ENCODE measurements at regions not wholly inside any gene's neighbourhood (a gene's known extent, or its start where the extent isn't known, plus 50 kb on each side); places are given as distances from the start of the nearest gene placed in this dataset.

- ChIA-PET CTCF (no interaction called here), POLR2A (no interaction called here)
- H3K4me1 ChIP-seq (ENCODE audit: control insufficient read depth, insufficient read depth, low read length) = no peaks in the 10 kb centered on the region
- H3K9me3 ChIP-seq (ENCODE audit: control insufficient read depth, insufficient read depth, low read depth, low read length) = no peaks in the 10 kb centered on the region
- H3K27ac ChIP-seq (ENCODE audit: extremely low read depth, low read depth, low read length) = no peak overlapping the region
- no peak overlapping the region for H3K4me3 ChIP-seq (ENCODE audit: low read depth, low read length)
- TF ChIP-seq ZNF654 (tag by site-specific recombination; IDR thresholded peaks at IDR 0.05; ENCODE audit: low read depth) = peak; percentile 9; the same call in 1 of the 2 replicates
- TF ChIP-seq ZBTB8A (tag by site-specific recombination; IDR thresholded peaks at IDR 0.05) = no peak
- TF ChIP-seq ZNF24 (tag by site-specific recombination; IDR thresholded peaks at IDR 0.05) = no peak
- no peaks in the 10 kb centered on the region for H3K36me3 ChIP-seq (ENCODE audit: control insufficient read depth in 2 of 2, insufficient read depth in 1 of 2, low read length in 2 of 2)
Measured at GRCh38 chrX:95056901-95057300, 1382.9 kb downstream of the FAM133A start.

GRCh38 chrX:95057341-95057740, 1383.3 kb downstream of the FAM133A start:
- Histone ChIP-seq H3K36me3 (ENCODE audit: control insufficient read depth in 2 of 2, insufficient read depth in 1 of 2, low read length in 2 of 2) (no peaks in the 10 kb centered on the region), H3K27ac (ENCODE audit: extremely low read depth, low read depth, low read length) (no peak overlapping the region), H3K9me3 (ENCODE audit: control insufficient read depth, insufficient read depth, low read depth, low read length) (no peaks in the 10 kb centered on the region), H3K4me3 (ENCODE audit: low read depth, low read length) (no peak overlapping the region), H3K4me1 (ENCODE audit: control insufficient read depth, insufficient read depth, low read length) (no peaks in the 10 kb centered on the region)
- ChIA-PET POLR2A (no interaction called here), CTCF (no interaction called here)
- no peak for TF ChIP-seq ZNF174 (tag by site-specific recombination; IDR thresholded peaks at IDR 0.05)
- TF ChIP-seq ZNF23 (tag by site-specific recombination; IDR thresholded peaks at IDR 0.05; ENCODE audit: borderline replicate concordance) = no peak
- TF ChIP-seq ZNF585B (tag by site-specific recombination; IDR thresholded peaks at IDR 0.05) = no peak
- TF ChIP-seq ZNF398 (tag by site-specific recombination; IDR thresholded peaks at IDR 0.05) = no peak
- TF ChIP-seq KLF1 (tag by site-specific recombination; IDR thresholded peaks at IDR 0.05) = no peak
- TF ChIP-seq OVOL3 (tag by site-specific recombination; IDR thresholded peaks at IDR 0.05) = no peak
- no peak for TF ChIP-seq ZNF341 (tag by site-specific recombination; IDR thresholded peaks at IDR 0.05; ENCODE audit: low read depth)
- no peak for TF ChIP-seq ZFP37 (tag by site-specific recombination; IDR thresholded peaks at IDR 0.05)
- no peak for TF ChIP-seq EGR2 (tag by site-specific recombination; IDR thresholded peaks at IDR 0.05; ENCODE audit: low read depth)
- no peak for TF ChIP-seq ZNF449 (tag by site-specific recombination; IDR thresholded peaks at IDR 0.05)
- no peak for TF ChIP-seq TRIM28 (IDR thresholded peaks at IDR 0.05; ENCODE audit: borderline replicate concordance, low read length)
- TF ChIP-seq ZBTB10 (tag by site-specific recombination; IDR thresholded peaks at IDR 0.05) = no peak
- TF ChIP-seq ZSCAN18 (tag by site-specific recombination; IDR thresholded peaks at IDR 0.05) = no peak
- no peak for TF ChIP-seq ZNF157 (tag by site-specific recombination; IDR thresholded peaks at IDR 0.05)
- no peak for TF ChIP-seq ZNF513 (tag by site-specific recombination; IDR thresholded peaks at IDR 0.05)

Data from HEK293 (cell line).